ENCODE measurements at regions not wholly inside any gene's neighbourhood (a gene's known extent, or its start where the extent isn't known, plus 50 kb on each side); places are given as distances from the start of the nearest gene placed in this dataset.
"Not testable (repeated sequence)": the region's sequence is repeated elsewhere in the genome, so short reads cannot be mapped to it uniquely, and the experiment has no call there.

GRCh38 chr14:49249022-49249421 lies 337.2 kb downstream of the RPS29 start:
- CTCF ChIA-PET: no interaction called here
- POLR2A ChIA-PET: no interaction called here
- TF ChIP-seq IKZF3 (tag by site-specific recombination; IDR thresholded peaks at IDR 0.05) (no peak), YY1 (tag by site-specific recombination; IDR thresholded peaks at IDR 0.05) (no peak), ZNF311 (tag by site-specific recombination; IDR thresholded peaks at IDR 0.05; ENCODE audit: borderline replicate concordance) (no peak), ZFHX2 (tag by site-specific recombination; conservative IDR thresholded peaks at IDR 0.05) (no peak), ZIC2 (tag by site-specific recombination; IDR thresholded peaks at IDR 0.05) (no peak)
- no peaks in the 10 kb centered on the region for H3K36me3 ChIP-seq (ENCODE audit: control insufficient read depth in 2 of 2, insufficient read depth in 1 of 2, low read length in 2 of 2)
- H3K4me1 ChIP-seq (ENCODE audit: control insufficient read depth, insufficient read depth, low read length): no peaks in the 10 kb centered on the region
- no peaks in the 10 kb centered on the region for H3K9me3 ChIP-seq (ENCODE audit: control insufficient read depth, insufficient read depth, low read depth, low read length)
- no peak overlapping the region for H3K4me3 ChIP-seq (ENCODE audit: low read depth, low read length)
- H3K27ac ChIP-seq (ENCODE audit: extremely low read depth, low read depth, low read length): no peak overlapping the region

- CTCF ChIA-PET, POLR2A ChIA-PET: not testable (repeated sequence)
Observed at GRCh38 chr14:49243777-49244176, 342.4 kb downstream of the RPS29 start.

GRCh38 chr14:49240383-49240782 lies 345.8 kb downstream of the RPS29 start:
- TF ChIP-seq ZNF501 (tag by site-specific recombination; IDR thresholded peaks at IDR 0.05) (no peak), PRDM6 (tag by site-specific recombination; IDR thresholded peaks at IDR 0.05) (no peak), ZNF280C (tag by site-specific recombination; IDR thresholded peaks at IDR 0.05) (no peak), SCRT1 (tag by site-specific recombination; IDR thresholded peaks at IDR 0.05; ENCODE audit: borderline replicate concordance) (no peak), ZNF747 (tag by site-specific recombination; IDR thresholded peaks at IDR 0.05) (no peak), BCL11B (tag by site-specific recombination; IDR thresholded peaks at IDR 0.05; ENCODE audit: low read depth) (no peak), ZNF157 (tag by site-specific recombination; IDR thresholded peaks at IDR 0.05) (no peak), ZNF175 (tag by site-specific recombination; IDR thresholded peaks at IDR 0.05) (no peak), ZFP3 (tag by site-specific recombination; IDR thresholded peaks at IDR 0.05; ENCODE audit: low read depth) (no peak), KLF17 (tag by site-specific recombination; IDR thresholded peaks at IDR 0.05) (no peak), PRDM4 (tag by site-specific recombination; IDR thresholded peaks at IDR 0.05) (no peak), INSM2 (tag by site-specific recombination; IDR thresholded peaks at IDR 0.05) (no peak)
- H3K4me1 ChIP-seq (ENCODE audit: control insufficient read depth, insufficient read depth, low read length): no peaks in the 10 kb centered on the region
- no peaks in the 10 kb centered on the region; the same call in 1 of the 2 replicates for H3K9me3 ChIP-seq (ENCODE audit: control insufficient read depth, insufficient read depth, low read depth, low read length)
- no peaks in the 10 kb centered on the region for H3K36me3 ChIP-seq (ENCODE audit: control insufficient read depth in 2 of 2, insufficient read depth in 1 of 2, low read length in 2 of 2)
- POLR2A ChIA-PET: no interaction called here
- CTCF ChIA-PET: no interaction called here
- no peak overlapping the region for H3K4me3 ChIP-seq (ENCODE audit: low read depth, low read length)
- no peak overlapping the region for H3K27ac ChIP-seq (ENCODE audit: extremely low read depth, low read depth, low read length)

More at GRCh38 chr14:49243777-49244176, 342.4 kb downstream of the RPS29 start:
- H3K4me3 ChIP-seq (ENCODE audit: low read depth, low read length); H3K9me3 ChIP-seq (ENCODE audit: control insufficient read depth, insufficient read depth, low read depth, low read length); H3K4me1 ChIP-seq (ENCODE audit: control insufficient read depth, insufficient read depth, low read length); H3K36me3 ChIP-seq (ENCODE audit: control insufficient read depth in 2 of 2, insufficient read depth in 1 of 2, low read length in 2 of 2); H3K27ac ChIP-seq (ENCODE audit: extremely low read depth, low read depth, low read length): not testable (repeated sequence)
